ENCODE measurements at regions not wholly inside any gene's neighbourhood (a gene's known extent, or its start where the extent isn't known, plus 50 kb on each side); places are given as distances from the start of the nearest gene placed in this dataset.

DNA sequence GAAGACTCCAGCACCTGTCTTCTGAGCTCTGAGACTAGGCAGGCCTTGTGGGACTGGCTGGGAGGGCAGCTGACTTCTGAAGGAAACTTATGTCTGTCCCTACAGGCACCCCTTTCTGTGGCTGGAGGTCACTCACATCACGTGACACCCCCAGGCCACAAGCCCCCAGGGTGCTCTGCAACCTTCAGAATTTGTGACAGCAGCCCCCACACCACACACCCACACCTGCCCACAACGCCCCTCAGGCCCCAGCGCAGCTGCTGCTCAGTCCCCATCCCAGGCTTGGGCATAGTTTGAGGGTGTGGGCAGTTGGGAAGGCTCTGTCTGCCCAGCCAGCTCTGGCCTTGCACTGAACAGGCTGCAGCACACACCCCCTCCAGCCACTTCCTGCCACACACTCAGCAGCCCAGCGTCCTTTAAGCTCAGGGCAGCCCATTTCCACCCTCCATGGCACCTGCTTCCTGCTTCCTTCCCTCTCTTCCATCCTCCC lies 80.0 kb upstream of the UNC5B start:
- TF ChIP-seq RAD51 (IDR thresholded peaks at IDR 0.05; ENCODE audit: borderline replicate concordance, low read depth) (peak; percentile 65), MXI1 (IDR thresholded peaks at IDR 0.05; ENCODE audit: low read depth, low read length) (no peak), TOE1 (IDR thresholded peaks at IDR 0.05; ENCODE audit: borderline replicate concordance) (0 out of 2 replicates have a peak, but pooled peaks have one; percentile 27), TOE1 (CRISPR knock-in tag; IDR thresholded peaks at IDR 0.05; ENCODE audit: borderline replicate concordance, low read depth) (no peak)
- TF ChIP-seq, protein P1, sequence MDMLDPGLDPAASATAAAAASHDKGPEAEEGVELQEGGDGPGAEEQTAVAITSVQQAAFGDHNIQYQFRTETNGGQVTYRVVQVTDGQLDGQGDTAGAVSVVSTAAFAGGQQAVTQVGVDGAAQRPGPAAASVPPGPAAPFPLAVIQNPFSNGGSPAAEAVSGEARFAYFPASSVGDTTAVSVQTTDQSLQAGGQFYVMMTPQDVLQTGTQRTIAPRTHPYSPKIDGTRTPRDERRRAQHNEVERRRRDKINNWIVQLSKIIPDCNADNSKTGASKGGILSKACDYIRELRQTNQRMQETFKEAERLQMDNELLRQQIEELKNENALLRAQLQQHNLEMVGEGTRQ (CRISPR knock-in tag; IDR thresholded peaks at IDR 0.05): 0 out of 2 replicates have a peak, but pooled peaks have one; percentile 13
- TF ChIP-seq, protein P2, sequence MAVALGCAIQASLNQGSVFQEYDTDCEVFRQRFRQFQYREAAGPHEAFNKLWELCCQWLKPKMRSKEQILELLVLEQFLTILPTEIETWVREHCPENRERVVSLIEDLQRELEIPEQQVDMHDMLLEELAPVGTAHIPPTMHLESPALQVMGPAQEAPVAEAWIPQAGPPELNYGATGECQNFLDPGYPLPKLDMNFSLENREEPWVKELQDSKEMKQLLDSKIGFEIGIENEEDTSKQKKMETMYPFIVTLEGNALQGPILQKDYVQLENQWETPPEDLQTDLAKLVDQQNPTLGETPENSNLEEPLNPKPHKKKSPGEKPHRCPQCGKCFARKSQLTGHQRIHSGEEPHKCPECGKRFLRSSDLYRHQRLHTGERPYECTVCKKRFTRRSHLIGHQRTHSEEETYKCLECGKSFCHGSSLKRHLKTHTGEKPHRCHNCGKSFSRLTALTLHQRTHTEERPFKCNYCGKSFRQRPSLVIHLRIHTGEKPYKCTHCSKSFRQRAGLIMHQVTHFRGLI (CRISPR knock-in tag; IDR thresholded peaks at IDR 0.05): no peak
- TF ChIP-seq, protein P3, sequence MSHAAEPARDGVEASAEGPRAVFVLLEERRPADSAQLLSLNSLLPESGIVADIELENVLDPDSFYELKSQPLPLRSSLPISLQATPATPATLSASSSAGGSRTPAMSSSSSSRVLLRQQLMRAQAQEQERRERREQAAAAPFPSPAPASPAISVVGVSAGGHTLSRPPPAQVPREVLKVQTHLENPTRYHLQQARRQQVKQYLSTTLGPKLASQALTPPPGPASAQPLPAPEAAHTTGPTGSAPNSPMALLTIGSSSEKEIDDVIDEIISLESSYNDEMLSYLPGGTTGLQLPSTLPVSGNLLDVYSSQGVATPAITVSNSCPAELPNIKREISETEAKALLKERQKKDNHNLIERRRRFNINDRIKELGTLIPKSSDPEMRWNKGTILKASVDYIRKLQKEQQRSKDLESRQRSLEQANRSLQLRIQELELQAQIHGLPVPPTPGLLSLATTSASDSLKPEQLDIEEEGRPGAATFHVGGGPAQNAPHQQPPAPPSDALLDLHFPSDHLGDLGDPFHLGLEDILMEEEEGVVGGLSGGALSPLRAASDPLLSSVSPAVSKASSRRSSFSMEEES (CRISPR knock-in tag; IDR thresholded peaks at IDR 0.05): peak; percentile 90
- TF ChIP-seq, protein P4, sequence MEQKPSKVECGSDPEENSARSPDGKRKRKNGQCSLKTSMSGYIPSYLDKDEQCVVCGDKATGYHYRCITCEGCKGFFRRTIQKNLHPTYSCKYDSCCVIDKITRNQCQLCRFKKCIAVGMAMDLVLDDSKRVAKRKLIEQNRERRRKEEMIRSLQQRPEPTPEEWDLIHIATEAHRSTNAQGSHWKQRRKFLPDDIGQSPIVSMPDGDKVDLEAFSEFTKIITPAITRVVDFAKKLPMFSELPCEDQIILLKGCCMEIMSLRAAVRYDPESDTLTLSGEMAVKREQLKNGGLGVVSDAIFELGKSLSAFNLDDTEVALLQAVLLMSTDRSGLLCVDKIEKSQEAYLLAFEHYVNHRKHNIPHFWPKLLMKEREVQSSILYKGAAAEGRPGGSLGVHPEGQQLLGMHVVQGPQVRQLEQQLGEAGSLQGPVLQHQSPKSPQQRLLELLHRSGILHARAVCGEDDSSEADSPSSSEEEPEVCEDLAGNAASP (IDR thresholded peaks at IDR 0.05): no peak
- Histone ChIP-seq H3K9ac (ENCODE audit: insufficient read depth in 1 of 2, low read depth in 2 of 2, low read length in 2 of 2) (no peak overlapping the region), H4K20me1 (replicated peaks; ENCODE audit: control insufficient read depth, insufficient read depth, low read length) (no peaks in the 10 kb centered on the region), H3K27ac (ENCODE audit: extremely low read depth, low read depth, low read length) (no peak overlapping the region), H3K36me3 (ENCODE audit: control insufficient read depth, insufficient read depth, low read length) (no peaks in the 10 kb centered on the region), H3K4me3 (no peak overlapping the region), H3K79me2 (ENCODE audit: control insufficient read depth, insufficient read depth, low read length) (no peaks in the 10 kb centered on the region), H3K4me2 (ENCODE audit: insufficient read depth, low read length) (no peak overlapping the region), H3K27me3 (ENCODE audit: control insufficient read depth in 2 of 2, insufficient read depth in 2 of 2, low read length in 2 of 2) (peaks cover 6 to 57% of the 10 kb centered on the region in 2 experiments), H3K4me1 (replicated peaks in 1 of 2; ENCODE audit: control insufficient read depth in 2 of 2, insufficient read depth in 2 of 2, low read length in 2 of 2) (no peaks in the 10 kb centered on the region), H3K9me3 (replicated peaks; ENCODE audit: control insufficient read depth, insufficient read depth, low read depth, low read length) (no peaks in the 10 kb centered on the region), H3K9me1 (ENCODE audit: control insufficient read depth, insufficient read depth, low read length) (no peaks in the 10 kb centered on the region), H2AFZ (ENCODE audit: low read depth, low read length) (no peak overlapping the region)
- ATAC-seq: no peak
- CTCF ChIA-PET (ENCODE audit: low intra/inter-chr PET ratio): no interaction called here
- intact Hi-C loops (cut with micrococcal nuclease): no loop called here
- WGBS (ENCODE audit: insufficient coverage, low coverage, missing lambda C conversion rate): 0% methylated on average over 4 of the region's 4 CpGs
- FAIRE-seq: no peak
- no TSS peak for BruUV-seq (replicated peaks)
- POLR2A ChIA-PET: interaction anchor here (0.5 to 1.3 kb wide), 5 partner anchors 8 to 225 kb away, joined by 3 to 4 read pairs (median 3); no protein-coding TSS in a partner anchor
- DNase-seq (ENCODE audit: extremely low read depth in 1 of 4, low spot score in 3 of 4): no peak
- in situ Hi-C loops (cut with MboI): no loop called here

Data from K562 (cell line).